Vagina (tissue), 2 donors: ENCODE measurements at regions not wholly inside any gene's neighbourhood (a gene's known extent, or its start where the extent isn't known, plus 50 kb on each side); places are given as distances from the start of the nearest gene placed in this dataset.

Source experiments
- DNase-seq, 2 donors: peaks; one replicate each; pipeline ENCODE4 v3.0.0-alpha.2; 2017; ENCODE audit errors: extremely low spot score in 2 of 2
- H3K27ac ChIP-seq: fragments of 200-600 bp; sonication (generic); one replicate; pipeline ENCODE4 v1.5.1; 2019
- H3K27me3 ChIP-seq: fragments of 200-600 bp; sonication (generic); one replicate; pipeline ENCODE4 v1.5.1; 2019
- H3K36me3 ChIP-seq, 2 donors: fragments of 200-600 bp; sonication (generic); one replicate each; pipeline ENCODE4 v1.5.1; 2017 to 2019
- H3K4me1 ChIP-seq: fragments of 200-600 bp; sonication (generic); one replicate; pipeline ENCODE4 v1.5.1; 2019
- H3K4me3 ChIP-seq, 2 donors: fragments of 200-600 bp; sonication (generic); 1 replicate in 1 of 2; 2 replicates in 1 of 2; pipeline ENCODE4 v1.5.1; 2016 to 2019
- H3K9me3 ChIP-seq: fragments of 200-600 bp; sonication (generic); one replicate; pipeline ENCODE4 v1.5.1; 2019
- POLR2A ChIP-seq, 2 donors: fragments of 450-650 bp; IDR thresholded peaks; one replicate each; pipeline ENCODE4 v1.6.1; 2017; ENCODE audit warnings: antibody characterized with exemption in 2 of 2, mild to moderate bottlenecking in 2 of 2, moderate library complexity in 2 of 2
- POLR2AphosphoS5 ChIP-seq, 2 donors: sonication (generic); formaldehyde crosslinking; IDR thresholded peaks; one replicate each; pipeline ENCODE4 v1.9.0; 2017; ENCODE audit warnings: antibody characterized with exemption in 2 of 2, mild to moderate bottlenecking in 2 of 2, low read depth in 1 of 2; ENCODE audit not compliant: insufficient read depth in 1 of 2
- intact Hi-C: fragments of 100-400 bp; cut with DNase I; formaldehyde crosslinking; loops from one replicate; pipeline ENCODE4 v1.15.1; 2023
- TF ChIP-seq, protein P1 (sequence below), 3 experiments: fragments of 450-650 bp in 2 of 3; fragments of 200-600 bp in 1 of 3; sonication (generic) in 1 of 3; IDR thresholded peaks; one replicate each; pipeline ENCODE4 v1.5.1; 2017 to 2019; ENCODE audit warnings: antibody characterized with exemption in 3 of 3, mild to moderate bottlenecking in 2 of 3, moderate library complexity in 2 of 3

DNA sequence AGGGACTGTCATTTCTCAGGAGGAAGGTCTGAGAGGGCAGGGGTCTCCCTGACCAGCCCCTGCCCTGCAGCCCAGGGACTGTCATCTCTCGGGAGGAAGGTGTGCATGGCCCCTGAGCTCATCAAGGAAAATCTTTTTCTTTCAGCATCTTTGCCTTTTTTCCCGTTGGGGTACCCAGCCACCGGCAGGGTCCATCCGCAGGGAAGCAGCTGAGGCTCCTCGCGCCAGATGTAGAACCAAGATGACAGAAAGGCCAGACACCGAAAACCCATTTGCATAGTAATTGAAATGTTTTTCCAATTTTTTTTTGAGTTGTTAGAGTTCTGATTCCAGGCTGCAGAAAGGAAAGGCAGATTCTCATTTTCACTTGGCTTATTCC, 613.9 kb downstream of the TBC1D22A start:
- H3K4me1 ChIP-seq = no peaks in the 10 kb centered on the region
- no peak for DNase-seq
- no peak for TF ChIP-seq POLR2AphosphoS5 (IDR thresholded peaks at IDR 0.05; ENCODE audit: insufficient read depth in 1 of 2, low read depth in 1 of 2)
- TF ChIP-seq, protein P1, sequence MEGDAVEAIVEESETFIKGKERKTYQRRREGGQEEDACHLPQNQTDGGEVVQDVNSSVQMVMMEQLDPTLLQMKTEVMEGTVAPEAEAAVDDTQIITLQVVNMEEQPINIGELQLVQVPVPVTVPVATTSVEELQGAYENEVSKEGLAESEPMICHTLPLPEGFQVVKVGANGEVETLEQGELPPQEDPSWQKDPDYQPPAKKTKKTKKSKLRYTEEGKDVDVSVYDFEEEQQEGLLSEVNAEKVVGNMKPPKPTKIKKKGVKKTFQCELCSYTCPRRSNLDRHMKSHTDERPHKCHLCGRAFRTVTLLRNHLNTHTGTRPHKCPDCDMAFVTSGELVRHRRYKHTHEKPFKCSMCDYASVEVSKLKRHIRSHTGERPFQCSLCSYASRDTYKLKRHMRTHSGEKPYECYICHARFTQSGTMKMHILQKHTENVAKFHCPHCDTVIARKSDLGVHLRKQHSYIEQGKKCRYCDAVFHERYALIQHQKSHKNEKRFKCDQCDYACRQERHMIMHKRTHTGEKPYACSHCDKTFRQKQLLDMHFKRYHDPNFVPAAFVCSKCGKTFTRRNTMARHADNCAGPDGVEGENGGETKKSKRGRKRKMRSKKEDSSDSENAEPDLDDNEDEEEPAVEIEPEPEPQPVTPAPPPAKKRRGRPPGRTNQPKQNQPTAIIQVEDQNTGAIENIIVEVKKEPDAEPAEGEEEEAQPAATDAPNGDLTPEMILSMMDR (IDR thresholded peaks at IDR 0.05) = no peak
- no peak for TF ChIP-seq POLR2A (IDR thresholded peaks at IDR 0.05)
- H3K27me3 ChIP-seq = no peaks in the 10 kb centered on the region
- H3K27ac ChIP-seq = no peak overlapping the region
- intact Hi-C loops = no loop called here
- no peaks in the 10 kb centered on the region for H3K9me3 ChIP-seq
- no peak overlapping the region for H3K4me3 ChIP-seq
- no peaks in the 10 kb centered on the region for H3K36me3 ChIP-seq

DNA sequence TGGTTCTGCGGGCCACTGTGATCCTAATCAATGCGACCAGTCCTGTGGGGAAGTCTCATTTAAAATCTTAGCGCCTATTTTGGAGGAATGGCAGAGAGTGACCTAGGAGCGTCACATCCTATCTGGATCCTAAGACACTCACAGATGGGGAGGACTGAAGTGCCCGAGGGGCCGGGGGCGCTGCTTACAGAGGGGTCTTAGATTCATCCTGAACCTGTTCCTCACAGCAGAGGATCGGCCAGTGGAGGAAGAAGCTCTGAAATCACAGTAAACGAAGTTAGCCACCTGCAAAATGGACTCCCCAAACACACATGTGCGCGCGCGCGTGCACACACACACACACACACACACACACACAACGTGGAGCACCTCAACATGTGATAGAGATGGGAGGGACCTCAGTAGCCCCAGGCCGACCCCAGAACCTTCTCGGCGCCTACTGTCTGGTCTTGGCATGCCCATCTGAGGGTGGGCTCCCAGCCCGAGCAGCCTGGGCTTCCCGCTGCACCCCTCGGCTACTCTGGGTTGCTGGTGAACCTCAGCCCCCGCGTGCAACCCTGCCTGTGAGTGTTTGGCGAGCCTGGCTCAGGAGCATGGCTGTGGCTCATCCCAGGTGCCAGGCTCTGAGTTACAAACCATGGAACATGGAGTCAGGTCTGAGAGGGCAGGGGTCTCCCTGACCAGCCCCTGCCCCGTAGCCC, 613.3 kb downstream of the TBC1D22A start:
- H3K9me3 ChIP-seq = no peaks in the 10 kb centered on the region
- H3K4me1 ChIP-seq = no peaks in the 10 kb centered on the region
- intact Hi-C loops = no loop called here
- H3K4me3 ChIP-seq = no peak overlapping the region
- DNase-seq = no peak
- H3K27me3 ChIP-seq = no peaks in the 10 kb centered on the region
- H3K36me3 ChIP-seq = no peaks in the 10 kb centered on the region
- TF ChIP-seq, protein P1 (IDR thresholded peaks at IDR 0.05) = no peak
- TF ChIP-seq POLR2AphosphoS5 (IDR thresholded peaks at IDR 0.05; ENCODE audit: insufficient read depth in 1 of 2, low read depth in 1 of 2) = no peak
- TF ChIP-seq POLR2A (IDR thresholded peaks at IDR 0.05) = no peak
- H3K27ac ChIP-seq = no peak overlapping the region

- Histone ChIP-seq H3K4me1 (no peaks in the 10 kb centered on the region), H3K27ac (no peak overlapping the region), H3K27me3 (no peaks in the 10 kb centered on the region), H3K36me3 (no peaks in the 10 kb centered on the region), H3K9me3 (no peaks in the 10 kb centered on the region), H3K4me3 (no peak overlapping the region)
- TF ChIP-seq POLR2A (IDR thresholded peaks at IDR 0.05) (no peak), POLR2AphosphoS5 (IDR thresholded peaks at IDR 0.05; ENCODE audit: insufficient read depth in 1 of 2, low read depth in 1 of 2) (no peak)
- TF ChIP-seq, protein P1 (IDR thresholded peaks at IDR 0.05) = no peak
- DNase-seq = no peak
- intact Hi-C loops = no loop called here
Observed at GRCh38 chr22:47374901-47375575, 612.6 kb downstream of the TBC1D22A start.

- intact Hi-C loops = no loop called here
- Histone ChIP-seq H3K4me1 (no peaks in the 10 kb centered on the region), H3K27me3 (no peaks in the 10 kb centered on the region), H3K9me3 (no peaks in the 10 kb centered on the region), H3K27ac (no peak overlapping the region), H3K36me3 (no peaks in the 10 kb centered on the region), H3K4me3 (no peak overlapping the region)
- TF ChIP-seq POLR2A (IDR thresholded peaks at IDR 0.05) (no peak), POLR2AphosphoS5 (IDR thresholded peaks at IDR 0.05; ENCODE audit: insufficient read depth in 1 of 2, low read depth in 1 of 2) (no peak)
- DNase-seq = no peak
Observed at GRCh38 chr22:47374273-47374771, 611.9 kb downstream of the TBC1D22A start.

GRCh38 chr22:47373648-47374272, 611.3 kb downstream of the TBC1D22A start:
- intact Hi-C loops = no loop called here
- DNase-seq = no peak
- Histone ChIP-seq H3K36me3 (no peaks in the 10 kb centered on the region), H3K9me3 (no peaks in the 10 kb centered on the region), H3K27me3 (no peaks in the 10 kb centered on the region), H3K27ac (no peak overlapping the region), H3K4me3 (no peak overlapping the region), H3K4me1 (no peaks in the 10 kb centered on the region)
- TF ChIP-seq, protein P1 (IDR thresholded peaks at IDR 0.05) = no peak
- TF ChIP-seq POLR2A (IDR thresholded peaks at IDR 0.05) (no peak), POLR2AphosphoS5 (IDR thresholded peaks at IDR 0.05; ENCODE audit: insufficient read depth in 1 of 2, low read depth in 1 of 2) (no peak)
